MG63 (cell line): ENCODE measurements at regions not wholly inside any gene's neighbourhood (a gene's known extent, or its start where the extent isn't known, plus 50 kb on each side); places are given as distances from the start of the nearest gene placed in this dataset.
A peak's percentile ranks its signal among the peaks of the same experiment; 100 is the strongest.

ENCODE experiments used
- DNase-seq: peaks from one replicate; pipeline ENCODE4 v3.0.0-alpha.2; 2020
- H3K27me3 ChIP-seq: fragments of 250-450 bp; sonication (Bioruptor Pico); 2 replicates; pipeline ENCODE4 v1.5.1; 2020; ENCODE audit warnings: mild to moderate bottlenecking, moderate library complexity
- H3K36me3 ChIP-seq: fragments of 250-450 bp; sonication (Bioruptor Pico); 2 replicates; pipeline ENCODE4 v1.5.1; 2020; ENCODE audit warnings: mild to moderate bottlenecking, moderate library complexity
- H3K4me3 ChIP-seq: fragments of 250-450 bp; sonication (Bioruptor Pico); 2 replicates; pipeline ENCODE4 v1.5.1; 2020; ENCODE audit warnings: mild to moderate bottlenecking, moderate library complexity
- H3K9me3 ChIP-seq: fragments of 250-450 bp; sonication (Bioruptor Pico); 2 replicates; pipeline ENCODE4 v1.5.1; 2020; ENCODE audit warnings: mild to moderate bottlenecking, moderate library complexity

DNA sequence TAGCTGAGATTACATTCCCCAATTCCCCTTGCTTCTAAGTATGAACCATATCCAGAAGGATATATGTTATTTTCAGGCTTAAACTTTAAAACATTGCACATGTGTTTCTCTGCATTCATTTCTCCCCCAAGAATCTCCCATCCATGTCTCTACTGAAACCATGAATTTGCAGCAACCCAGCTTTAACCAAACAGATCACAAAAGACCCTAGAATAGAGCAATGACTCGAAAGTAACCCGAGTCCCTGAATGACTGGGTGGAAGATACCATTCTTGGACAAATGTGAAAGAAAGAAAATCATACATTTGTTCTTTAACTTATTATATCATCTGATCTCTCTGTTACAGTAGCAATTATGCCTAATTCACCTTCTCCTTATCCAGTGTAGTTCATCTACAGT is 278.7 kb downstream of the IPMK start:
- Histone ChIP-seq H3K27me3 (no peaks in the 10 kb centered on the region), H3K9me3 (no peaks in the 10 kb centered on the region), H3K36me3 (no peaks in the 10 kb centered on the region), H3K4me3 (no peak overlapping the region)
- no peak for DNase-seq

DNA sequence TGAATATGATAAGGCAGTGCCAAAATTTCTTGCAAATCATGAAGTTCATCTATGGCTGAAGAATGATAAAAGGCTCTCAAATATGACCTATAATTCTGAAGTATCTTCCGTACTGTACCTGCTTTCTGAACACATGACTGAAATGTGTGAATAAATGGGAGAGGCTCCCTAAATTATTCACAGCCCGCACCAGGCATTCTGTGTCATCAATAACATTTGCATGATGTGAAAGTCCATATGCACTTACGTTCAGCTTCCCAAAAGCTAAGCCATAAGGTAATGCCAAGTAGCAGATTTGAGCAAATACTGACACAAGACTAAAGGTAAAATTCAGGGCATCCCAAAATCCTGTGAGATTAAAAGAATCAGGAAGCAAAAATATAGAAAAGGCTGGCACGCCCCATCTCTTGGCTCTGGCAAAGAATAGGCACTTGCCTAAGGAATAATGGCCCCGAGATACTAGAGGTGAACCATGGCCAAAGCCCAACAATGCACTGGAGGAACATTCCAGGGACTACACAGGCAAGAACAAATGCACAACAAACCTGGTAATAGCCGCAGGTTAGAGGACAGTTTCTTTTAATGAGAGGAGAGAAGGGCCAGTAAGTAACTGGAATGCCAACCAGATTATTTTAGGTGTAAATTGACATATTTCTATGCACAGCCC is 280.5 kb downstream of the IPMK start:
- H3K27me3 ChIP-seq = no peaks in the 10 kb centered on the region
- no peak overlapping the region for H3K4me3 ChIP-seq
- no peak for DNase-seq
- no peaks in the 10 kb centered on the region for H3K36me3 ChIP-seq
- H3K9me3 ChIP-seq = no peaks in the 10 kb centered on the region

GRCh38 chr10:57986422-57986821 is 281.3 kb downstream of the IPMK start:
- Histone ChIP-seq H3K4me3 (no peak overlapping the region), H3K36me3 (no peaks in the 10 kb centered on the region), H3K27me3 (no peaks in the 10 kb centered on the region), H3K9me3 (no peaks in the 10 kb centered on the region)
- no peak for DNase-seq

- DNase-seq = no peak
- Histone ChIP-seq H3K9me3 (no peaks in the 10 kb centered on the region), H3K36me3 (no peaks in the 10 kb centered on the region), H3K27me3 (no peaks in the 10 kb centered on the region), H3K4me3 (no peak overlapping the region)
These were observed 284.4 kb downstream of the IPMK start for GRCh38 chr10:57983281-57983791.

DNA sequence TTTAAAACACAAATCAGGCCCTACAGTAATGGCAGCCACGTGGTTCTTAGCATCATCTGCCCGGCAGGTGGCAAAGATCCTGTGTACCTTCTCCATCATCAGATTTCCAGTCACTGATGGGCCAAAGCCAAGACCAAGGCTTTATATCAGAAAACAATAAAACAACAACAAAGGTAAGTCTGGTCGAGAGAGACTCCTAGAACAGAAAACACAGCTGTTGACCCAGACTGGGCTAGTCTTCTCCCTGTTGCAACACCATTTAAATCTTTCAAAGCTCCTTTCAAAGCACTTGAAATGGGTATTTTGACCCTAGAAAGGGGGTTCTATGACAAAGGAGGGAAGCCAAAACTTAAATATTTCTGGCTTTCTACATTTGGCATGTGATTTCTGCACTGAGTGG is 285.6 kb downstream of the IPMK start:
- no peaks in the 10 kb centered on the region for H3K36me3 ChIP-seq
- H3K9me3 ChIP-seq = no peaks in the 10 kb centered on the region
- H3K27me3 ChIP-seq = no peaks in the 10 kb centered on the region
- no peak for DNase-seq
- no peak overlapping the region for H3K4me3 ChIP-seq

DNA sequence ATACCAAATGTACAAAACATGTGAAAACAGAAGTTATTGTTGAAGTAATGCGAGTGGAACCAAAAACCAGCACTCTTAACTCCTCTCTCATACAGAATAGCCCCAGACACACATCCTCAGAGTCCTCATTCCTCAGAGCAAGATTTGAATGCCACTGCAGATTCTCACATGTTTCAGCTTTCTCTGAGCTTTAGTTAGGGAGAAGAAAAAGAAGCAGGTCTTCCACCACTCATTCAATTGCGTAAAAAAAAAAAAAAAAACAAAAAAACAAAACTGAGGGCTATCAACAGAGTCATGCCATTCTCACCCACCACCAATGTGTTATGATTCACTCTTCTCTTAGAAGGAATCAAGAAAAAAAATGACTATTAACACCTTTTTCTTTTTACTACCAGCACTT is 287.7 kb downstream of the IPMK start:
- Histone ChIP-seq H3K36me3 (no peaks in the 10 kb centered on the region), H3K9me3 (no peaks in the 10 kb centered on the region; the same call in 1 of the 2 replicates), H3K27me3 (no peaks in the 10 kb centered on the region), H3K4me3 (no peak overlapping the region)
- no peak for DNase-seq

DNA sequence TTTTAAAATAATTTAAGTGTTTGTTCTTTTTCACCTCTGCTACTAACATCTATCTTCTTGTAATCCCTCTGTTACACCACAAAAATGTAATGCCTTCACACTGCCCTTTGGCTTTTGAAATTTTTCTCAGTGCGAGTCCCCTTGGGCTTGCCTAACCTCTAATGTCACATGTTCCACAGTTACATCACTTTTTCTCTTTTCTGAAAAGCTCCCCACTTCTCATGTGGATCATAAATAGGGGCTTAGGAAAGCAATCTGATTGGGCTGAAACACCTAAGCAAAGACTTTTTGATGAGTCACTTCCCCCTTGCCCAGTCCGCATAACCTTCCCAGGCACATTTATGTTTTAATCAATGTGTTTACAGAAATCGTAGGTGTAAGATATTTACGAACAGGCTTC is 288.2 kb downstream of the IPMK start:
- Histone ChIP-seq H3K36me3 (no peaks in the 10 kb centered on the region), H3K27me3 (no peaks in the 10 kb centered on the region), H3K4me3 (no peak overlapping the region), H3K9me3 (no peaks in the 10 kb centered on the region; the same call in 1 of the 2 replicates)
- DNase-seq = no peak

DNA sequence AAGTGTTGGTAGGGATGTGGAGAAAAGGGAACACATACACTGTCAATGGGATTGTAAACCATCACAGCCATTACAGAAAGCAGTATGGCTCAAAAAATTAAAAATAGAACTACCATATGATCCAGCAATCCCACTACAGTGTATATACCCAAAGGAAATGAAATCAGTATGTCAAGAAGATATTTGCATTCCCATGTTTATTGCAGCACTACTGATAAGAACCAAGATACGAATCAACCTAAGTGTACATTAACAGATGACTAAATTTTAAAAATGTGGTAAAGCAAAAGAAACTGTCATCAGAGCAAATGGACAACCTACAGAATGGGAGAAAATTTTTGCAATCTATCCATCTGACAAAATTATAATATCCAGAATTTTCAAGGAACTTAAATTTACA is 290.4 kb downstream of the IPMK start:
- Histone ChIP-seq H3K4me3 (no peak overlapping the region), H3K36me3 (no peaks in the 10 kb centered on the region), H3K27me3 (no peaks in the 10 kb centered on the region), H3K9me3 (no peaks in the 10 kb centered on the region; the same call in 1 of the 2 replicates)
- no peak for DNase-seq

GRCh38 chr10:57973451-57973850 is 294.2 kb downstream of the IPMK start:
- Histone ChIP-seq H3K4me3 (no peak overlapping the region), H3K9me3 (no peaks in the 10 kb centered on the region; the same call in 1 of the 2 replicates), H3K27me3 (no peaks in the 10 kb centered on the region), H3K36me3 (no peaks in the 10 kb centered on the region)
- no peak for DNase-seq

DNA sequence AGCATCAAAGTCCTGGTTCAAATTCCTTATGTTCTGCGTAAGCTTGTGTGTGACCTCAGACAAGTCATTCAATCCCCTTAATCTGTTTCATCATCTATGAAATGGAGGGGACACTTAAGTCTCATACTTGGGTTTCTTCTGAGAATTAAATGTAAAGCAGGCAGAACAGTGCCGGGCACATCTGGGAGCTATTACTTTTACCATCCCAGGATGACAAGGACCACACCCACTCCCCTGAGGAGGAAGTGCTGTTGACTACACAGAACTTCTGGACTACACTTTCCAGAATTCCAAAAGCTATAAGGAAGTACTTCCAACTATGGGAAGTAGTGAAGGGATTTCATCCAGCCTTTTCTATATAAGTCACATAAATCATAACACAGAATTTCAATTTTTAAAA is 294.9 kb downstream of the IPMK start:
- Histone ChIP-seq H3K36me3 (no peaks in the 10 kb centered on the region), H3K9me3 (no peaks in the 10 kb centered on the region; the same call in 1 of the 2 replicates), H3K4me3 (no peak overlapping the region), H3K27me3 (no peaks in the 10 kb centered on the region)
- DNase-seq = no peak

DNA sequence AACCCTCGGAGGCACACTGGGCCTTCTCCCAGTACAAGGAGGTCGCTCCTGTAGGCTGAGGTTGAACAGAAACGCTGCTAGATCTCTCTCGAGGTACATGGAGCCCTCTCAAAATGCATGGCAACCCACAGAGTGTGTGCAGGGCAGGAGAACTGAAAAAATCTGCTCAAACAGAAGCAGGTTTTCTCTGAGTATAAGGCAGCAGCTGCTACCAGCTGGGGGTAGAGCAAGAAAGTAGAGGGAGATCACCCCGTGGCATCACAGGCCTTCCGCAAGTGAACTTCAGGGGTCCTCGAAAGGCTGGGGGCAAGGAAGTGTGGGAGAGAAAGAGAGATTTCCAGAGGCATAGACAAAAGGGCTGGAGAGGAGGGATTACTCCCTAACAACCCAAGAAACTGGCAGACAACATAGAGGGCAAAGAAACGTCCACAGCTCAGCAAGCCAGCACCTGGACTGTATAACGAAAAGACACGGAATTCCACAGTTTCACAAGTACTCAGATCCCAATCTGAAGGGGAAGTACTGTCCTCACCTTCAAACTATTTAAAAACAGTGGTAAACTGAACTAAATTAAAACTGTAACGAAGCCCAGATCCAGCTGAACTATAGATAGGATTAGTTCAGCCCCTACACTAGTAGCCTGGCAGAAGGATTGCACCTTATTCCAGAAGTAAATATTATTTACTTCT is 299.2 kb downstream of the IPMK start:
- no peaks in the 10 kb centered on the region for H3K9me3 ChIP-seq
- no peaks in the 10 kb centered on the region for H3K36me3 ChIP-seq
- H3K4me3 ChIP-seq = no peak overlapping the region
- no peaks in the 10 kb centered on the region for H3K27me3 ChIP-seq
- DNase-seq = no peak

DNA sequence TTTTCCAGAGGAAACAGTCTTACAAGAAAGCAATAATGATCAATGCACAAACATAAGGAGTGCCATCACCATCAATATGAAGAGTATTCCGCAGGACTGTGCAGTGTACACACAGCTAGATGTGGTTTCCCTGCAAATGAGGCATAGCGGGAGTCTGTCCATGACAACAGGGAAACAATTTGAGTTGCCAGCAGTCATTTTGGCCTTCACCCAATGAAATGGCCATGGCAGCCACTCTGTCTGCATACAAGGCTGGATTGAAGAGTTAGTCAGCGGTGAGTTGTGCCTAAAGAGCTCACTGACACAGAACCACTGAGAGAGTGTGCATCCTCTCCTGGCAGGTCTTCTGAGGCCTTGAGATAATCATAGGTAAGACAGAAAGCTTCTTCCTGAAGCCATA is 303.3 kb downstream of the IPMK start:
- peak; percentile 89 for DNase-seq
- Histone ChIP-seq H3K4me3 (no peak overlapping the region), H3K9me3 (no peaks in the 10 kb centered on the region), H3K36me3 (no peaks in the 10 kb centered on the region), H3K27me3 (no peaks in the 10 kb centered on the region)

DNA sequence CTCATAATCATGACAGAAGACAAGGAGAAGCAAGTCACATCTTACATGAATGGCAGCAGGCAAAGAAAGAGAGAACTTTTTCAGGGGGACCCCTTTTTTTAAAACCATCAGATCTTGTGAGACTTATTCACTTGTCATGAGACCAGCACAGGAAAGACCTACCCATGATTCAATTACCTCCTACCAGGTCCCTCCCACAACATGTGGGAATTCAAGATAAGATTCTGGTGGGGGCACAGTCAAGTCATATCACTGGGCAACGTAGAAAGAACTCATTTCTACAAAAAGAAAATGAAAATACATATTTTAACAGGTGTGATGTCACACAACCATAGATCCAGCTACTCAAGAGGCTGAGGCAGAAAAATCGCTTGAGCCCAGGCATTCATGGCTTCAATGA is 304.1 kb downstream of the IPMK start:
- Histone ChIP-seq H3K4me3 (no peak overlapping the region), H3K36me3 (no peaks in the 10 kb centered on the region), H3K9me3 (no peaks in the 10 kb centered on the region), H3K27me3 (no peaks in the 10 kb centered on the region)
- no peak for DNase-seq

GRCh38 chr10:57962839-57963238 is 304.9 kb downstream of the IPMK start:
- no peaks in the 10 kb centered on the region for H3K9me3 ChIP-seq
- no peak for DNase-seq
- H3K4me3 ChIP-seq = no peak overlapping the region
- no peaks in the 10 kb centered on the region for H3K27me3 ChIP-seq
- H3K36me3 ChIP-seq = no peaks in the 10 kb centered on the region

GRCh38 chr10:57961487-57961886 is 306.2 kb downstream of the IPMK start:
- H3K27me3 ChIP-seq = no peaks in the 10 kb centered on the region
- no peak for DNase-seq
- no peaks in the 10 kb centered on the region for H3K36me3 ChIP-seq
- H3K9me3 ChIP-seq = no peaks in the 10 kb centered on the region
- no peak overlapping the region for H3K4me3 ChIP-seq

GRCh38 chr10:57960406-57960805 is 307.3 kb downstream of the IPMK start:
- Histone ChIP-seq H3K36me3 (no peaks in the 10 kb centered on the region), H3K4me3 (no peak overlapping the region), H3K9me3 (no peaks in the 10 kb centered on the region), H3K27me3 (no peaks in the 10 kb centered on the region)
- DNase-seq = no peak

DNA sequence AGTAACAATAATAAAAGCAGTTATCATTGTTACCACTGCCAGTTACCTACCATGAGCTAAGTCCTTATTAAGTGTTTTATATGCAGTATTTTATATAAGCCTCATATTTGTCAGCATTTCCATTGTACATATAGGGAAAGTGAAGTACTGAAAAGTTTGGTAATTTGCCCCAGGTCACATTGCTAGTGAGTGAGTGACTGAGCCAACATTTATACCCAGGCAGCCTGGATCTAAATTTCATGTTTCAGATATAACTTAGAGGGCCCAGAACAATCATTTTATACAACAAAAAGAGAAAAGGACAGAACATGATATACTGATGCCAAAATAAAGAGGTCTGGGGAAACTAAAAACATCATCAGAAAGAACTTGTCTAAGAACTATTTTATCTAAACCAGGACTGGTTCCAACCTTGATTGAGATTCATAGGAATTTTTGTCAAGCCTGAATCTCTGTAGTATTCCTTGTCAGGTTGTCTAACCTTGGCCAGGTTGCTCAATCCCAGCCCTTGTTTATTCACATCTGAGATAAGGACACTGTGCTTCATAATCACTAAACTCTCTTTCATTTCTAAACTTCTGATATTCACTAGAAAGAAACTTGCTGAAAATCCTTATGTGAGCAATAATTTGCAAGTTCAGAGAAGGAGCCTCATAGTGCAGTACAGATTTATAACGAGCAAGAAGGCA is 308.2 kb downstream of the IPMK start:
- H3K27me3 ChIP-seq = no peaks in the 10 kb centered on the region
- H3K9me3 ChIP-seq = no peaks in the 10 kb centered on the region
- H3K36me3 ChIP-seq = no peaks in the 10 kb centered on the region
- H3K4me3 ChIP-seq = no peak overlapping the region
- DNase-seq = no peak
